ENCODE measurements at regions not wholly inside any gene's neighbourhood (a gene's known extent, or its start where the extent isn't known, plus 50 kb on each side); places are given as distances from the start of the nearest gene placed in this dataset.

DNA sequence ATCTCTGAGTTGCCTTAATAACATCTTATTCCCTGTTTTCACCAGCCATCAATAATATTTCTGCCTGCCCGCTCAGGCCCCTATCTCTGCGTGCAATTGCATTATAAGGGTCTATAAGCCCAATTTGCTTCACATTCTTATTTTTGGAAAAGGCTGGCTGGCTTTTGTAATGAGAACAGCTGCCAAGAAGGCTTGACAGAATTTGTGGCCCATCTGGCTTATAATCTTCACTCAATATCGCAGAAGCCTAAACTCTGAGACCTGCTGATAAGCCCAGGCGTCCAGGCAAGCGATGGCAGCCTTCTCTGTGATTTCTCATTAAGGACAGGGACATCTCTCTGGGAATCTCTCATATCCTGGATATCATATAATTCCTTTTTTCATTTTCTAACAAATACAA is 1618.6 kb upstream of the CELF4 start:
- Histone ChIP-seq H3K4me2 (ENCODE audit: control insufficient read depth, insufficient read depth) (no peak overlapping the region), H4K20me1 (ENCODE audit: control insufficient read depth, insufficient read depth) (no peaks in the 10 kb centered on the region), H3K79me2 (ENCODE audit: control insufficient read depth, insufficient read depth, low read length) (no peaks in the 10 kb centered on the region), H3K36me3 (ENCODE audit: control insufficient read depth in 2 of 2, insufficient read depth in 2 of 2, low read length in 1 of 2) (no peaks in the 10 kb centered on the region), H3K9me3 (replicated peaks; ENCODE audit: control insufficient read depth, insufficient read depth, low read length) (no peaks in the 10 kb centered on the region), H3K27me3 (replicated peaks in 1 of 2; ENCODE audit: control insufficient read depth in 2 of 2, insufficient read depth in 2 of 2, low read length in 1 of 2) (no peaks in the 10 kb centered on the region), H3K9ac (ENCODE audit: control insufficient read depth, insufficient read depth, low read length) (no peak overlapping the region), H3K4me1 (ENCODE audit: control insufficient read depth, insufficient read depth, low read length) (no peaks in the 10 kb centered on the region), H3K4me3 (no peak overlapping the region), H2AFZ (ENCODE audit: control insufficient read depth, low read depth, low read length) (no peak overlapping the region), H3K27ac (ENCODE audit: control insufficient read depth, insufficient read depth) (no peak overlapping the region)
- in situ Hi-C loops (cut with MboI), result no loop called here
- no peak for DNase-seq (ENCODE audit: low read depth, low spot score)
- TF ChIP-seq IRF4 (IDR thresholded peaks at IDR 0.05; ENCODE audit: low read depth, low read length) (no peak), BHLHE40 (IDR thresholded peaks at IDR 0.05; ENCODE audit: borderline replicate concordance in 1 of 2, low read depth in 2 of 2, low read length in 1 of 2) (no peak), ZNF207 (IDR thresholded peaks at IDR 0.05; ENCODE audit: borderline replicate concordance) (no peak), TCF7 (IDR thresholded peaks at IDR 0.05; ENCODE audit: borderline replicate concordance) (no peak), NBN (IDR thresholded peaks at IDR 0.05) (no peak), POLR2AphosphoS2 (IDR thresholded peaks at IDR 0.05; ENCODE audit: low read depth, low read length) (no peak), TAF1 (IDR thresholded peaks at IDR 0.05; ENCODE audit: borderline replicate concordance, low read depth, low read length) (no peak), LARP7 (IDR thresholded peaks at IDR 0.05) (no peak), HCFC1 (IDR thresholded peaks at IDR 0.05; ENCODE audit: low read length) (no peak), MYB (IDR thresholded peaks at IDR 0.05; ENCODE audit: borderline replicate concordance, low read depth, low read length) (no peak), NFXL1 (IDR thresholded peaks at IDR 0.05; ENCODE audit: borderline replicate concordance) (no peak), NR2F1 (conservative IDR thresholded peaks at IDR 0.05) (no peak), SUZ12 (IDR thresholded peaks at IDR 0.05; ENCODE audit: unreplicated experiment) (no peak), SPI1 (IDR thresholded peaks at IDR 0.05; ENCODE audit: borderline replicate concordance, insufficient read depth, low read depth, low read length) (no peak), KLF5 (IDR thresholded peaks at IDR 0.05; ENCODE audit: partially characterized antibody) (no peak), POLR2AphosphoS5 (IDR thresholded peaks at IDR 0.05; ENCODE audit: low read length) (no peak), IKZF1 (conservative IDR thresholded peaks at IDR 0.05) (no peak), TCF12 (IDR thresholded peaks at IDR 0.05; ENCODE audit: low read depth, low read length) (no peak)
- TF ChIP-seq, protein P1, sequence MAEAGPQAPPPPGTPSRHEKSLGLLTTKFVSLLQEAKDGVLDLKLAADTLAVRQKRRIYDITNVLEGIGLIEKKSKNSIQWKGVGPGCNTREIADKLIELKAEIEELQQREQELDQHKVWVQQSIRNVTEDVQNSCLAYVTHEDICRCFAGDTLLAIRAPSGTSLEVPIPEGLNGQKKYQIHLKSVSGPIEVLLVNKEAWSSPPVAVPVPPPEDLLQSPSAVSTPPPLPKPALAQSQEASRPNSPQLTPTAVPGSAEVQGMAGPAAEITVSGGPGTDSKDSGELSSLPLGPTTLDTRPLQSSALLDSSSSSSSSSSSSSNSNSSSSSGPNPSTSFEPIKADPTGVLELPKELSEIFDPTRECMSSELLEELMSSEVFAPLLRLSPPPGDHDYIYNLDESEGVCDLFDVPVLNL (IDR thresholded peaks at IDR 0.05; ENCODE audit: low read depth, low read length), result no peak
- TF ChIP-seq, protein P2, sequence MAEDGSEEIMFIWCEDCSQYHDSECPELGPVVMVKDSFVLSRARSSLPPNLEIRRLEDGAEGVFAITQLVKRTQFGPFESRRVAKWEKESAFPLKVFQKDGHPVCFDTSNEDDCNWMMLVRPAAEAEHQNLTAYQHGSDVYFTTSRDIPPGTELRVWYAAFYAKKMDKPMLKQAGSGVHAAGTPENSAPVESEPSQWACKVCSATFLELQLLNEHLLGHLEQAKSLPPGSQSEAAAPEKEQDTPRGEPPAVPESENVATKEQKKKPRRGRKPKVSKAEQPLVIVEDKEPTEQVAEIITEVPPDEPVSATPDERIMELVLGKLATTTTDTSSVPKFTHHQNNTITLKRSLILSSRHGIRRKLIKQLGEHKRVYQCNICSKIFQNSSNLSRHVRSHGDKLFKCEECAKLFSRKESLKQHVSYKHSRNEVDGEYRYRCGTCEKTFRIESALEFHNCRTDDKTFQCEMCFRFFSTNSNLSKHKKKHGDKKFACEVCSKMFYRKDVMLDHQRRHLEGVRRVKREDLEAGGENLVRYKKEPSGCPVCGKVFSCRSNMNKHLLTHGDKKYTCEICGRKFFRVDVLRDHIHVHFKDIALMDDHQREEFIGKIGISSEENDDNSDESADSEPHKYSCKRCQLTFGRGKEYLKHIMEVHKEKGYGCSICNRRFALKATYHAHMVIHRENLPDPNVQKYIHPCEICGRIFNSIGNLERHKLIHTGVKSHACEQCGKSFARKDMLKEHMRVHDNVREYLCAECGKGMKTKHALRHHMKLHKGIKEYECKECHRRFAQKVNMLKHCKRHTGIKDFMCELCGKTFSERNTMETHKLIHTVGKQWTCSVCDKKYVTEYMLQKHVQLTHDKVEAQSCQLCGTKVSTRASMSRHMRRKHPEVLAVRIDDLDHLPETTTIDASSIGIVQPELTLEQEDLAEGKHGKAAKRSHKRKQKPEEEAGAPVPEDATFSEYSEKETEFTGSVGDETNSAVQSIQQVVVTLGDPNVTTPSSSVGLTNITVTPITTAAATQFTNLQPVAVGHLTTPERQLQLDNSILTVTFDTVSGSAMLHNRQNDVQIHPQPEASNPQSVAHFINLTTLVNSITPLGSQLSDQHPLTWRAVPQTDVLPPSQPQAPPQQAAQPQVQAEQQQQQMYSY (CRISPR knock-in tag; IDR thresholded peaks at IDR 0.05), result no peak
- ChIA-PET POLR2A (no interaction called here), RAD21 (ENCODE audit: unreplicated experiment) (no interaction called here), CTCF (no interaction called here), SMC1A (ENCODE audit: uncharacterized antibody, unreplicated experiment) (interaction anchor here (1.2 kb wide), 1 partner anchor 32 kb away, joined by 3 read pairs; no protein-coding TSS in a partner anchor)
- no TSS peak for BruUV-seq (replicated peaks)
- WGBS (ENCODE audit: insufficient coverage, insufficient replicate concordance, low lambda C conversion rate, missing lambda C conversion rate), result 0% methylated on average over 5 of the region's 5 CpGs
- intact Hi-C loops (cut with micrococcal nuclease; ENCODE audit: unreplicated experiment), result no loop called here
- no peak for ATAC-seq
- FAIRE-seq, result no peak

Measured in GM12878 (cell line).